Suppressor macrophage treated with lipopolysaccharide for 1 hour (primary cell): ENCODE measurements at regions not wholly inside any gene's neighbourhood (a gene's known extent, or its start where the extent isn't known, plus 50 kb on each side); places are given as distances from the start of the nearest gene placed in this dataset.

ENCODE experiments used
- DNase-seq, 3 donors: peaks; one replicate each; pipeline ENCODE4 v3.0.0-alpha.2; 2020 to 2022

GRCh38 chr20:62527781-62528180 is 52.0 kb upstream of the GATA5 start:
- DNase-seq, result no peak

DNA sequence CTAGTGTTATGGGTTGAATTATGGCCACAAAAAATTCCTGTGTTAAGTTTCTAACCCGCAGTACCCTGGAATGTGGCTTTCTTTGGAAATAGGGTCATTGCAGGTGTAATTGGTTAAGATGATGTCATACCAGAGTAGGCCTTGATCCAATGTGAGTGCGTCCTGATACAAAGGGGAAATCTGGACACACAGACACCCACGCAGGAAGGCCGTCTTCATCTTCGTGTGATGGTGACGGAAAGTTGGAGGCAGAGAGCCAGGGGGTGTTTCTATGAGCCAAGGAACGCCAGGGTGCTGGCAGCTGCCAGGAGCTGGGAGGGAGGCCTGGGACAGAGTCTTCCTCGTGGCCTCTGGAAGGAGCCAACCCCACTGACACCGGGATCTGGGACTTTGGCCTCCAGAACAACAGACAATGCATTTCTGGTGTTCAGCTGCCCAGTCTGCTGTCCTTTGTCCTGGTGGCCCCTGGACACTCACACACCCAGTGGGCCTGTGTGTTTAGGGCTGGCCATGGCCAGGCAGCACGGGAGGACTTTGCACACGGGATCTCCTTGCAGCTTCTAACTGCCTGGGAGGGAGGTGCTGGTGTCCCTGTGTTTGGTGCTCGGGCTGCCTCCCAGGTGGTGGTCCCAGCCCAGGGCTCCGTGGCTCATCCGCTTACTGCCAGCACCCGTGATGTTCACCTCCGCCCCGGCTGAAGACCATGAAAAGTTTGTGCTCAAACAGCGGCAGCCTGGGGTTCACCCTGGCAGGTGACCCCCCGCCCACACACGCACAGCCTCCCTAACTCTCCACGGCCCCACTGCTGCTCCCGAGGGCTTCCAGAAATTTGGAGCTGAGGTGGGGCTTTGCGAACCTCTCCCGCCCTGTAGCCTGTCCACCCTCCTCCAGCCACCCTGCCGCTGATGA is 53.4 kb upstream of the GATA5 start:
- no peak for DNase-seq

- DNase-seq, result no peak
These were observed 54.3 kb upstream of the GATA5 start for GRCh38 chr20:62529896-62530642.

DNA sequence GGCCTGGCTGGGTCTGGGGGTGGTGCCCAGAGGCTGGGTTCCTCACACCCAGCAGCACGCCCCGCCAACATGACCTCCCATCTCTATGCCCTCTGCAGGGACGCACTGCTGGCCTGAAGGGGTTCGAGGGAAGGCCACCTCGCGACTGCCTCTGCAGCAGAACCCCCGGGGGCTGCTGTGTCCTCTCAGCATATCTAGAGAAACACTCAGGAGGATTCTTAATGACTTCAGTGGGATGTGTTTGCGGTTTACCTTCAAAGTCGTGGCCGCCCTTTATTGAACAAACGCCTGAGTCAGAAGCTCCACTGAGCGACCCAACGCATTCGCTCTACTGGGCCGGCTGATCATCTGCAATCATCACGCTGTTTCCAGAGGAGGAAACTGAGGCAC is 54.8 kb upstream of the GATA5 start:
- DNase-seq, result no peak

- DNase-seq, result no peak
These were observed 55.4 kb upstream of the GATA5 start for GRCh38 chr20:62531046-62531838.

DNA sequence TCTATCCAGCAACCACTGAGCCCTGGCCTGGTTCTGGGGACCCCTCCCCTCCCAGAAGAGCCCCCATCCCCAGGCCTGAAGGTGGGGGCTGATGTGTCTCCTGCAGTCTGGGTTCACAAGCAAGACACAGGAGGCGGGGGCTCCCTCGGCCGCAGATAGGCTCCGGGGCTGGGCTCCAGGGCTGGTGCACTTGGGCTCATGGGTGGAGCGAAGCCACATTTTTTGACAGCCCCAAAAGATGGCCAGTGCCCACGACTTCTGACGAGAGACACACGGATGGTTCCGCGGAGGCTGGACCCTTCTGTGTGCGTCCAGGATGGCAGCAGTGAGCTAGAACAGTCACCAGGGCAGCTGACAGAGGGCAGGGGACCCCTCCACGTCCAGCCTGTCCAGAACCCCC is 57.1 kb upstream of the GATA5 start:
- DNase-seq, result no peak

DNA sequence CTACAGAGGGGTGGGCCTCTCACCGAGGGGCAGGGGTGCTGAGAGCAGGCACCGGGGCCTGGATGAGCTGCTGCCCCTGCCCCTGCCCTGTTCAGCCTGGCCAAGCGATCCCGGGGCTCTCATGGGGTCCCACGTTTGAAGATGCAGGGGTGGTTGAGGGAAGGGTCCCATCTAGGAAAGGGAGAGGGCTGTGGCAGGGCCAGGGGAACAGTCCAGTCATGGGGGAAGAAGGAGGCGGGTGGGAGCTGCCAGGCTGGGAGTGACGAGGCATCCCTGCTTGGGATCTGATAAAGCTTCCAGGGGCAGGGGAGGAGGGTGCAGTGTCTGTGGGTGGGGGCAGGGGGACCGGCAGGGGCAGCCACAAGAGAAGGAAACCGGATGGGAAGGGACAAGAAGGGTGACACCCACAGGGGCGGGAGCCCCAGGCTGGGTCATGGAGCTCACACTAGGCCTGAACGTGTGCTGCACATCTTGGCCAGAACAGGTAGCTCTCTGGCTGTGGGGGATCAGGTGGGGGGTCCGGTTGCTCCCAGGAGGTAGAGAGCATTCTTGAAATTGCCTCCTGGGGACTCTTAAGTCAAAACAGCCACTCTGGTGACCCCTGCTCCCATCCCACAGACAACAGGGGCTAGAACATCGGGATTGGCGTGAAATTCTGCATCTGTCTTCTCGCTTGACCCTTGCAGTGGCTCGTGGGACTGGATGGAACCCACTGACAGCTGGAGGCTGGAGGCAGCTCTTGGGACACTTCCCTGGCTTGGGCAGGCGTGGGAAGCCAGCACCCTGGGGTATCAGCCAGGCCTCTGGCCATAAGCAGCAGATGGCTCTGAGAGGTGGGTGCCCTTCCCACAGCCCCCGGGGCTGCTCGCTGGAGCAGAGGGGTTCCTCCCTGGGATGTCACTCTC is 58.0 kb upstream of the GATA5 start:
- no peak for DNase-seq

DNA sequence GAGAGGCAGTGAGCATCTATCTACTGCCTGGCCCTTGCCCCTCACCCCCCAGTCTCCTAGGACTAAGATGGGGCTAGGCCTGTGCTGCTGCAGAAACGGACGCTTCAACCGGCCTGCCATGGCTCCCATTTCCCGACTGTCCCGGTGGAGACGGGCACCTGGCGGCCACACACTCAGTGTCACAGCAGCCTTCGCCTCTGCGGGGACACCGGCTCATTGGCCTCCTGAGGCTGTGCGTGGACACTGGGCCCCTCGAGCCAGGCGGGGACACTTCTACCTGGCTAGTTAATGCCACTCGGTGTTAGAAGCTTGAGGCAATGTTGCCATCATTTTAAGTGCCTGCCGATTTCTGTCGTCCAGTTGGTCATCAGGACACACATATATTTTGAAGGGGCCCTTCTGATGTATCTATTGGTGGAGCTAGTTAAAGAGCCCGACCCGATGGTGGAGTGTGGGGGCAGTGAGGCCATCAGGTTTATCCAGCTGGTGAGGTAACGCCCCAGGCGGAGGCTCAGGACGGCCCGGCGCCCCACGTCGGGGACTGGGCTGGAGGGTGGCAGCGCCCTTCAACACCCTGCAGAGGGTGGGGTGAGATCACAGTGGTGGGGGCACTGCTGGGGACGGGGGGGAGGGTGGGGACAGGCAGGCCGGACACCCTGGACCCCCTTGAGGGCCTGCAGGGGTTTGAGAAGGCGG is 58.9 kb upstream of the GATA5 start:
- no peak for DNase-seq

GRCh38 chr20:62535282-62535811 is 59.6 kb upstream of the GATA5 start:
- no peak for DNase-seq

DNA sequence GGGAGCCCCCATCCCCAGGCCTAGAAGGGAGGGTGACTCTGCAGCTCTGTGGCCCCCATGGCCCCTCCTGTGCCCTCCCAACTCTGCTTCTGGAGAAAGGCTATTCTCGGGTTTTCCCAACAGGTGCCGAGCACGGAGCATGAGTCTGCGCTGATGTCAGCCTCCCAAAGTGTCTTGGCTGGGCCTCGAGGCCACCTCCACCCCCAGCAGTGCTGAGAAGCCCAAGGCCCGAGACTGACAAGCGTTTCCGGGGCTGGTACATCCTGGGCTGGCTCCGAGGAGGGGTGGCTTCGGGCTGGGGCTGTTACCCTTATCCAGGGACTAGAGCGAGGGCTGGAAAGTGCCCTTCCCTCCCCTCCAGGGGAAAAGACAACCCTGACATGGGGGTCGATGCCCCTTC is 60.2 kb upstream of the GATA5 start:
- no peak for DNase-seq

DNA sequence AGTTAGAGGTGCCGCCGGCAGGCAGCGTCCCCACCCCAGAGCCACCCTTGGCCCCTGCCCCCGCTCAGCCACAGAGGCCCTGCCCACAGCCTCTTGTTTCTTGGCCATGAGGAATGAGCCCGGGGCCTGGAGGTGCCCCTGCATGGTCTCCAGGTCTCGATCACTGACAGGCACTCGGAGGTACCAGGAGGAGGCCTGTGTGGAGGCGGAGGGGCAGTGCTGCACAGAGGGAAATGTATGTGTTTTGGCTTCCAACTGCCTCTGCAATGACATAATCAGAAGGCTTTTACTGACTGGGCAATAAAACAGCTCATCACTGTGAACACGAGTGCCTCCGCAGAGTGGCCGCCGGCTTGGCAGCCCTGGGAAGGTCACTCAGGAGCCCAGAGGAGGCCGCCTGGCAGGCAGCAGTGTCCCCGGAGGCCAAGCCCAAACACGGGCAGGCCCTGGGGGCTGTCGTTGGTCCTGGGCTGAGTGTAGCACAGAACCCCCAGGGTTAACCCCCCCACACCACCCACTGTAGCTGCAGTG is 61.1 kb upstream of the GATA5 start:
- DNase-seq, result no peak

- DNase-seq, result no peak
These were observed 62.0 kb upstream of the GATA5 start for GRCh38 chr20:62537649-62538292.

DNA sequence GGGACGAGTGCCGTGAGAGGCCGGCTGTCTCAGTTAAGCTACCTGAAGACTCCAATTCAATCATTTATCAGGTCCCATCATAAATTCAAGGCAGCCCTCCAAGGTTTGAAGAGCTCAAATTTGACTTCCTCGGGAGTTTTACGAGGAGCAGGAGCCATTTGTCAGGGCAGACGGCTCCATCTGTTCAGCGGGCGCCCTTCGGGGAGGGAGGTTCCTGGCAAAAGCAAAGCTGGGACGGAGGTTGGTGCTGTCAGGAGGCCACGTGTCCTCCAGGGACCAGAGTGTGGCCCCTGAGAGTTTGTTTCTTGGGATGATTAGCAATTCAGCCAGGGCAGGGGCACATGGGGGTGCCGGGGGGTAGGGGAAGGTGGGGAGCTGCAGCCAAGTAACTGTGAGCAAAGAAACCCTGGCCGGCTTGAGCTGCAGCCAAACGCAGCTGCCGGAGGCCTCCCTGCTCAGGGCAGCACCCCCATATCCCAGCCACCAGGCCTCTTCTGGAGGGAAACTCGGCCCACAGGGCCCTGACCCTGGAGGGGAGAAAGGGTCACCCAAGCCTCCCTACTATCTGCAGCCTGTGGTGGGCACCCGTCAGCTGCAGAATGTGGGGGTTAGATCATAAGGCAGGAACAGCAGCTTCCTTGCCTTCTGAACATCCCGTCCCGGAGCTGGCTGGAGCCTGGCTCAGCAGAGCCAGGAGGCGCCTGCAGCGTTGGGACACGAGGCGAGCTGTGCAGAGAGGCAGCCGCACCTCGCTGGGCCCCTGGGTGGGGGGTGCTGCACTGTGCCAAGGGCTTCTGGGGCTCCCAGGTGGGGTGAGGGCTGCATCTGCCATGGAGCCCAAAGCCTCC is 63.6 kb upstream of the GATA5 start:
- DNase-seq, result no peak

DNA sequence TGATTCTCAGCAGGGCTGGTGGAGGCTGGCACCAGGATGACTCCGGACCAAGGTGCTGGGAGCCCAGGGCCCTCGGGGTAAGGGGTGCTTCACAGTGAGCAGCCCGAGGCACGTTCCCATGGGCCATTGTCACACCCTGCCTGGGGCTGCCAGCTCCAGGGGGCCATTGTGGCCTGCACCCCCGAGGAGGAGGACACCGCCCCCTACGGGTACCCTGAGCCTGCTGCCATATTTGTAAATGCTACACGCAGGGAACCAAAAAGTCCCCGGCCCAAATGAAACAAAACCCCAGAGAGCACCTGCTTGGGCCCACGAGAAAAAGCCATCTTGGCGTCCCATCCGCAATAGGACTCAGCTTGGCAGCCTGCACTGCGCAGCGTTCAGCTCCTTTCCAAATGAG is 64.7 kb upstream of the GATA5 start:
- DNase-seq, result no peak

- DNase-seq, result no peak
These were observed 67.1 kb upstream of the GATA5 start for GRCh38 chr20:62542862-62543261.

DNA sequence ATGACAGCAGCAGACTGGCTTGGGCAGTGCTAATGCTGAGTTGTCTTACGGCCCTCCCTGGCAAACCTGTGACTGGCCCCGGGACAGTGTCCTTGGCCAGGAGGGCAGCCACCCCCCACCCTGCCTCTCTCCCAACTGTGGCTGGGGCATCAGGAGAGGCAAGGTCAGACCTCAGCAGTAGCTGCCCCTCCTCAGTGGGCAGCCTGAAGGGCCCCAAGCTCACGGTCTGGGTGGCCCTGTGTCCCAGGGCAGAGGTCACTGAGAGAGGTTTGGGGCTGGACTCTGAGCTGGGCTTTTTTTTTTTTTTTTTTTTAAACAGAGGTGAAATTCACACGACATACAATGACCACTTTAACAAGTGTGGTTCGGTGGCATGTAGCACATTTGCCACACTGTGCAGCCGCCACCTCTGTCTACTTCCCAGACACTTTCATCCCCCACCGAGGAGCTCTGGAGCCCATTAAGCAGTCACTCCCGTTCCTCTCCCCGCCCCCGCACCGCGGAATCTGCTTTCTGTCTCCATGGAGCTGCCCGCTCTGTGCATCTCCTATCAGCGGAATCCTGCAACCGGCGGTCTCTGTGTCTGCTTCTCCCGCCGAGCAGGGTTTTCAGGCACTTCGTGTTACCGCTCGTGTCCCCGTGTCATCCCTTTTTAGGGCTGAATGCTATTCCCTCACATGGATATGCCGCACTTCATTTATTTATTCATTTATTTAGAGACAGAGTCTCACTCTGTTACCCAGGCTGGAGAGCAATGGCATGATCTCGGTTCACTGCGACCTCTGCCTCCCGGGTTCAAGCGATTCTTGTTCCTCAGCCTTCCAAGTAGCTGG is 67.9 kb upstream of the GATA5 start:
- DNase-seq, result no peak

- DNase-seq, result no peak
These were observed 68.8 kb upstream of the GATA5 start for GRCh38 chr20:62544505-62545055.

DNA sequence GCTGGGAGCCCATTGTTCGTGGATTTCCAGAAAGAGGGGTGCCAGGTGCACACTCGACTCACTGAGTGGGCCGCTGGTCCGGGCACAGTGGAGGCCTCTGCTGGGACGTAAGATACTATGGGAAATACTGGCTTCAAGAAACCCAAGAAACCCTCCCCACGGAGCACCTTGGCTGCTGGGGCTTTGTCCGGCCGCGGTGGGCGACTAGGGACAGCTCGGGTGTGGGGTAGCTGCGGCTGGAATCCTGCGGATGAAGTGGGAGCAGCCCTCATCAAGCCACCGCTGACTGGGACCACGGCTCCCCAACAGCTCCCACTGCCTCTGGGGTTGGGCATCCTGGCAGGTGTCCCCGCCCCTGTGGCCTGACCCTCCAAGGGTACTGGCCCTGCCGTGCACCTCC is 69.5 kb upstream of the GATA5 start:
- DNase-seq, result no peak
